Osteoblast (primary cell): ENCODE measurements at regions not wholly inside any gene's neighbourhood (a gene's known extent, or its start where the extent isn't known, plus 50 kb on each side); places are given as distances from the start of the nearest gene placed in this dataset.
A peak's percentile ranks its signal among the peaks of the same experiment; 100 is the strongest.

Source experiments
- DNase-seq: peaks from one replicate; pipeline ENCODE4 v3.0.0; 2011; ENCODE audit warnings: low spot score, mixed read lengths; ENCODE audit not compliant: insufficient read length; ENCODE audit errors: missing footprints
- H2AFZ ChIP-seq: 2 replicates; pipeline ENCODE4 v1.6.0; 2011; ENCODE audit warnings: mild to moderate bottlenecking, low read length
- H3K27ac ChIP-seq: 2 replicates; pipeline ENCODE4 v1.5.1; 2011; ENCODE audit warnings: mild to moderate bottlenecking, low read depth, low read length, moderate library complexity
- H3K27me3 ChIP-seq: 2 replicates; pipeline ENCODE4 v1.6.0; 2012; ENCODE audit warnings: mild to moderate bottlenecking, control low read depth, inconsistent platforms, low read length, moderate library complexity; ENCODE audit not compliant: insufficient read depth
- H3K36me3 ChIP-seq: 2 replicates; pipeline ENCODE4 v1.5.1; 2011; ENCODE audit warnings: mild to moderate bottlenecking, low read length, control low read depth, moderate library complexity; ENCODE audit not compliant: insufficient read depth
- H3K4me1 ChIP-seq: 2 replicates; pipeline ENCODE4 v1.5.1; 2011; ENCODE audit warnings: mild to moderate bottlenecking, low read length, control low read depth, moderate library complexity; ENCODE audit not compliant: insufficient read depth
- H3K4me2 ChIP-seq: 2 replicates; pipeline ENCODE4 v1.6.0; 2011; ENCODE audit warnings: mild to moderate bottlenecking, low read length; ENCODE audit not compliant: insufficient read depth
- H3K4me3 ChIP-seq: fragments of 200-600 bp; sonication (generic); 3 replicates; pipeline ENCODE4 v1.5.1; 2012; ENCODE audit warnings: mild to moderate bottlenecking, low read length, inconsistent platforms; ENCODE audit not compliant: insufficient read depth
- H3K79me2 ChIP-seq: 2 replicates; pipeline ENCODE4 v1.6.0; 2012; ENCODE audit warnings: mild to moderate bottlenecking, low read length, control low read depth, inconsistent platforms; ENCODE audit not compliant: insufficient read depth
- H3K9me3 ChIP-seq: 2 replicates; pipeline ENCODE4 v1.5.1; 2011; ENCODE audit warnings: low read depth, low read length, control low read depth
- H4K20me1 ChIP-seq: 2 replicates; pipeline ENCODE4 v1.6.0; 2012; ENCODE audit warnings: mild to moderate bottlenecking, low read length, control low read depth; ENCODE audit not compliant: insufficient read depth
- TF ChIP-seq, protein P1 (sequence below): IDR thresholded peaks from 2 replicates; pipeline ENCODE4 v1.5.1; 2011; ENCODE audit warnings: mild to moderate bottlenecking, low read depth, low read length, moderate library complexity; ENCODE audit errors: extremely low read depth

DNA sequence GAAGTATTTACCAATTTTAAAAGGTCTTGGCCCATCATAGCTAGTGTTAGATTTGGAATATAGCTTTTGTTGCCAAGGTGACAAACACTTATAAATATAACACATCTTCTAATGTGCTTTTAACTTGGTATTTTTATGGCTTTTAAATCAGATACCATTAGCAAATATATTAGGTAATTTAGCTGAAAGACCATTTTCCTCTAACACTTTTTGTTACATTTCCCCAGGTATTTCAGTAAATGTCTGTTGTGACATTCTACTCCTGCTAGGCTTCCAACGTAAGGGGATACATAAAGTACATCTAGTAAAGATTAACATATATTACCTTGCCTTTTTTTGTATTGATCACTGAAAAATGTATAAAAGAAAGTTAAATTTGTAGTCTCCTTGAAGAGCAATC, 75.0 kb upstream of the SEM1 start:
- H3K79me2 ChIP-seq = no peaks in the 10 kb centered on the region
- TF ChIP-seq, protein P1, sequence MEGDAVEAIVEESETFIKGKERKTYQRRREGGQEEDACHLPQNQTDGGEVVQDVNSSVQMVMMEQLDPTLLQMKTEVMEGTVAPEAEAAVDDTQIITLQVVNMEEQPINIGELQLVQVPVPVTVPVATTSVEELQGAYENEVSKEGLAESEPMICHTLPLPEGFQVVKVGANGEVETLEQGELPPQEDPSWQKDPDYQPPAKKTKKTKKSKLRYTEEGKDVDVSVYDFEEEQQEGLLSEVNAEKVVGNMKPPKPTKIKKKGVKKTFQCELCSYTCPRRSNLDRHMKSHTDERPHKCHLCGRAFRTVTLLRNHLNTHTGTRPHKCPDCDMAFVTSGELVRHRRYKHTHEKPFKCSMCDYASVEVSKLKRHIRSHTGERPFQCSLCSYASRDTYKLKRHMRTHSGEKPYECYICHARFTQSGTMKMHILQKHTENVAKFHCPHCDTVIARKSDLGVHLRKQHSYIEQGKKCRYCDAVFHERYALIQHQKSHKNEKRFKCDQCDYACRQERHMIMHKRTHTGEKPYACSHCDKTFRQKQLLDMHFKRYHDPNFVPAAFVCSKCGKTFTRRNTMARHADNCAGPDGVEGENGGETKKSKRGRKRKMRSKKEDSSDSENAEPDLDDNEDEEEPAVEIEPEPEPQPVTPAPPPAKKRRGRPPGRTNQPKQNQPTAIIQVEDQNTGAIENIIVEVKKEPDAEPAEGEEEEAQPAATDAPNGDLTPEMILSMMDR = no peak

DNA sequence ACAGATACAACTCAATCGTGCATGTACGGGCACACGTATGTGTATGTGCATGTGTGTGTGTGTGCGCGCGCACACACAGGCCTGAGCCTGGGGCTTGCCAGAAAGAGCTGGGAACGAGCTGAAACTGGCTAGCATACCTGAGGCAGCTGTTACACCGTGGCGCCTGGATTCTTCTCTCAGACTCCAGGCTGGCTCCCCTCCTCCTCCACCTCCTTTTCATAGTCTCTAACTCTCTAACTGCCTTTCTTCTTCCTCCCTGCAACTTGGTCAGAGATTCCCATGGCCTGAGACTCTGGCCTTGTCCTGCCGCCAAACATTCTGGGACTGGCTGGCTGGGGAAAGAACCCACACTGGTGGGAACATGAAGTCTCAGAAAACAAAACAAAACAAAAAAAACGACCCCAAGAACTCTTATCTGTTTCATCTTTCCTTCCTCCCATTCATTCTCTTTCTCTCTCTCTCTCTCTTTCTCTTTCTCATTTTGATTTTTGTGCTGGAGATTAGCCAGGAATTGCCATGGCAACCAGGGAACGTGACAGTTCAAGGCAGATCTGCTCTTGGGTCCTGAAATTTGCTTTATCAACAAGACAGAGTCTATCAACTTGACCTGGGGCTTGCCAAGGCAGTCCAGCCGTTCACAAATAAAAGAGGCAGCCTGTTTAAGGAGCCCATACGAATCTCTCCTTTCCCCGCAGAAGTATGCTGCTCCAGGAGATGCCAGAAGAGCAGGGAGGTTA, 76.8 kb upstream of the SEM1 start:
- TF ChIP-seq, protein P1 = no peak

More for the DNA sequence above, 75.0 kb upstream of the SEM1 start:
- no peak overlapping the region for H3K27ac ChIP-seq
- no peaks in the 10 kb centered on the region for H3K9me3 ChIP-seq
- no peaks in the 10 kb centered on the region for H3K27me3 ChIP-seq
- H3K4me2 ChIP-seq = no peak overlapping the region
- no peak overlapping the region for H3K4me3 ChIP-seq
- H2AFZ ChIP-seq = no peak overlapping the region
- H3K36me3 ChIP-seq = no peaks in the 10 kb centered on the region
- H4K20me1 ChIP-seq = no peaks in the 10 kb centered on the region
- no peaks in the 10 kb centered on the region for H3K4me1 ChIP-seq
- no peak for DNase-seq

DNA sequence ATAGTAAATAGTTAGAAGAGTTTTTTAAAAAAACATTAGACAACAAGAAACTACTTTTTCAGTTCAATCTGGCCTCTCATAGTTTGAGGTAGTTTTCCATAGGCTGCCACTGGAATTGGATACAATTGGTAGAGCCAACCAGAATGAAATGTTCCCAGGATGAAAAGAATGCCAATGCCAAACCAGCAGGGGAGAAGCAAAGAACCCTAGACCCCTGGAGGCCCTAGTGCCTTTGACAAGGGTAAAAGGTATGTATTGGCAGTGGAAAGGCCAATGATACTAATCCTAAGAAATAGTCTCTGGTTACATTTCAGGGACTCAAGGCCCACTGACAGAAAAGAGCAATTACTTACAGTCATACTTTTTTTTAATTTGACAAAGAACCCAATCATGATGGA, 77.4 kb upstream of the SEM1 start:
- no peak overlapping the region for H3K4me2 ChIP-seq
- DNase-seq = no peak
- H3K9me3 ChIP-seq = no peaks in the 10 kb centered on the region
- no peak overlapping the region for H3K27ac ChIP-seq
- TF ChIP-seq, protein P1 = no peak
- no peaks in the 10 kb centered on the region for H3K4me1 ChIP-seq
- H2AFZ ChIP-seq = no peak overlapping the region
- H3K79me2 ChIP-seq = no peaks in the 10 kb centered on the region
- no peaks in the 10 kb centered on the region for H3K36me3 ChIP-seq
- H4K20me1 ChIP-seq = no peaks in the 10 kb centered on the region
- H3K27me3 ChIP-seq = no peaks in the 10 kb centered on the region
- no peak overlapping the region for H3K4me3 ChIP-seq

More for the DNA sequence above, 76.8 kb upstream of the SEM1 start:
- DNase-seq = no peak
- Histone ChIP-seq H3K27ac (no peak overlapping the region), H2AFZ (peak overlapping the region; percentile 16), H3K36me3 (no peaks in the 10 kb centered on the region), H4K20me1 (no peaks in the 10 kb centered on the region), H3K4me3 (no peak overlapping the region), H3K4me1 (no peaks in the 10 kb centered on the region), H3K27me3 (no peaks in the 10 kb centered on the region), H3K4me2 (peak overlapping the region; percentile 11), H3K9me3 (no peaks in the 10 kb centered on the region), H3K79me2 (no peaks in the 10 kb centered on the region)

- H3K36me3 ChIP-seq = no peaks in the 10 kb centered on the region
- H3K79me2 ChIP-seq = no peaks in the 10 kb centered on the region
- H3K4me1 ChIP-seq = no peaks in the 10 kb centered on the region
- H3K9me3 ChIP-seq = no peaks in the 10 kb centered on the region
- no peak overlapping the region for H3K4me3 ChIP-seq
- TF ChIP-seq, protein P1 = no peak
- DNase-seq = no peak
- H3K27ac ChIP-seq = no peak overlapping the region
- no peak overlapping the region for H2AFZ ChIP-seq
- no peak overlapping the region for H3K4me2 ChIP-seq
- no peaks in the 10 kb centered on the region for H4K20me1 ChIP-seq
- H3K27me3 ChIP-seq = no peaks in the 10 kb centered on the region
Observed at GRCh38 chr7:96789914-96790313, 80.3 kb upstream of the SEM1 start.
